Spinal cord (tissue), 9 donors: ENCODE measurements at regions not wholly inside any gene's neighbourhood (a gene's known extent, or its start where the extent isn't known, plus 50 kb on each side); places are given as distances from the start of the nearest gene placed in this dataset.

Source experiments
- DNase-seq, 6 donors: peaks; one replicate each; pipeline versions ENCODE4 v3.0.0 to v3.0.0-alpha.2; 2013 to 2015; ENCODE audit warnings: low spot score in 6 of 6, low read depth in 4 of 6
- H3K27ac ChIP-seq: one replicate; pipeline ENCODE4 v1.5.1; 2013; ENCODE audit warnings: low read depth, low read length, control low read depth
- H3K27me3 ChIP-seq: one replicate; pipeline ENCODE4 v1.6.1; 2013; ENCODE audit warnings: low read length; ENCODE audit not compliant: control insufficient read depth, insufficient read depth
- H3K36me3 ChIP-seq: one replicate; pipeline ENCODE4 v1.6.1; 2013; ENCODE audit warnings: low read length; ENCODE audit not compliant: control insufficient read depth, insufficient read depth
- H3K4me1 ChIP-seq: one replicate; pipeline ENCODE4 v1.6.1; 2013; ENCODE audit warnings: low read length; ENCODE audit not compliant: control insufficient read depth, insufficient read depth
- H3K4me3 ChIP-seq: one replicate; pipeline ENCODE4 v1.5.1; 2013; ENCODE audit warnings: low read depth, low read length, control low read depth
- H3K9me3 ChIP-seq: one replicate; pipeline ENCODE4 v1.6.1; 2013; ENCODE audit warnings: low read length; ENCODE audit not compliant: control insufficient read depth, insufficient read depth
- WGBS: methylation state at CpG from one replicate; pipeline ENCODE4 v1.1.5; 2013; ENCODE audit warnings: missing lambda C conversion rate; ENCODE audit not compliant: insufficient coverage; 5-methylcytosine and 5-hydroxymethylcytosine counted together
- donor health status: healthy.

DNA sequence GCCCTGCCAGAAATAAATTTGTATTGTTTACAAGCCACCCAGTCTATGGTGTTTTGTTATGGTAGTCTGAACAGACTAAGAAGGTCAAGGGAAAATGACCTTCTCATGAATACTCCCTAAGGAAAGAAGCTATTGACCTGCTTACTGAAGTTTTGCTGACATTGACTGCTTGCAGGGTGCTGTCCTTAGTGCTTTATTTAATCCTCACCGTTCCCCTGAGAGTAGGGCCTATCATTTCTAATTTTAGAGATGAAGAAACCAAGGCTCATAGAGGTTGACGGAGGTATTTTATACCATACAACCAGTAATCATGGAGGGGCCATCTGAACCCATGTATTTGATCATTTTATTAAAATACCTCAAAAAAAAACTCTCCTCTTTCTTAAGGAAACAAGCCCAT lies 66.7 kb upstream of the INCENP start:
- Histone ChIP-seq H3K9me3 (no peaks in the 10 kb centered on the region), H3K36me3 (no peaks in the 10 kb centered on the region), H3K4me1 (peaks cover 8% of the 10 kb centered on the region), H3K27ac (no peak overlapping the region), H3K27me3 (no peaks in the 10 kb centered on the region), H3K4me3 (no peak overlapping the region)
- no CpG with 5 or more reads among the region's 2 CpGs for WGBS
- no peak for DNase-seq

DNA sequence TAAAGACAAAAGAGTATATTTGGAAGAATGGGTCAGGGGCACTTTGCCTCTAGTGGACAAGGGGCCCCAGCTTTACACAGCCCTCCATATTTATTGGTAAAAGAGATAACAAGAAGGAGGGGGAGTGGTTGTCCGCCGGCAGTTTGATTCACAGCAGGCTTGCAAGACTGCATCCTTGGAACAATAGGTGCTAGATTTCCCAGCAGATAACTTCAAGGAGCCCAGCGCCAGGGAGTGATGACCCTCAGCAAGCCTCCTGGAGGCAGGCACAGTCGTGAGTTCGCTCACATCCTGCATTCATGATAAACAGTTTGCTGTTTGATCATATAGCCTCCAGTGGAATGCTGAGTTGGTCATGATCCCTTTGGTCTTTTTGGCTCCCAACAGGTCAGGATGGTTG lies 67.8 kb upstream of the INCENP start:
- Histone ChIP-seq H3K27me3 (no peaks in the 10 kb centered on the region), H3K27ac (no peak overlapping the region), H3K4me3 (no peak overlapping the region), H3K36me3 (no peaks in the 10 kb centered on the region), H3K9me3 (no peaks in the 10 kb centered on the region), H3K4me1 (peaks cover under 1% of the 10 kb centered on the region)
- 70% methylated on average over 2 of the region's 5 CpGs for WGBS
- DNase-seq: no peak

DNA sequence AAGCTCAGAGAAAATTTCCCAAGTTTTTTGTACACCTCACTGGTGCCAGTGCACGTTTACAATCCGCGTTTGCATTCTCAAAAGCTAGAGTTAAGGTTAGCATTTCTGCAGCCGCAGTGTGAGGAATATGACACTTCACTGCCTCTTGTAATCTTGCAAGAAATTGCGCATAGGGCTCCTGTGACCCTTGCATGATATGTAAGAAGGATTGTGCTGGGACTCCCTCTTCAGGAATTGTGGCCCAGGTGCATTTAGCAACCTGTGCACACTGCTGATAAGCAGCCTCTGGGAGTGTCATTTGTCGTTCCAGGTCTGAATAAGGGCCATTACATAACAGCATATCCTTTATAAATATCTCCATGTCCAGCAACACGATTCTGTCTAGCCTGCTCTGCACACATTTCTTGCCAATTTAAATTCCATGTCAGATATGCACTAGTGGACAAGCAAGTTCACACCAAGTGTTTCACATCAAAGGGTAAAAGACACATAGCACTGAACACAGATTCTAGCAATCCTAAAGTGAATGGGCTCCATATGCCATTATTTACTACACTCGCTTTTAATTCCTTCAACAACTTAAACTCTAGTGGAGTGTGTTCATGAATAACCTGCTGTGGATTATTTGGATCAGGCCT lies 69.2 kb upstream of the INCENP start:
- WGBS: 92% methylated on average over 7 of the region's 8 CpGs
- H3K27me3 ChIP-seq: no peaks in the 10 kb centered on the region

DNA sequence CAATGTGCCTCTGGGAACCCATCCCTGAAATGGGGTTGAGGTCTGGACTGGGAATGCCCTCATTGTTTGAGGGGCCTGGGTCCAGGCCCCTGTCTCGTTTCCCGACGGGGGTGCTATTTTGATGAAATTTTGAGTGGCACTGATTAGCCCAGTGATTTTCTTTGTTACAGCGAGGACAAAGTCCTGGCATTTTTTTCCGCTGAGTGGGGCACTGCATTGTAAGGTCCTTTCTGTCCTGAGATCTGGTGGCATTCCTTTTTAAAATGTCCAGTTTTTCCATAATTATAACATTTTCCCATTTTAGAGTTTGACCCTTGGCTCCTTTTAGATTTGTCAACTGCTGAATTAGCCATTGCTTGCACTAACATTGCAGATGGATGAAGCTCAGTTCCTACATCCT lies 69.7 kb upstream of the INCENP start:
- Histone ChIP-seq H3K27ac (no peak overlapping the region), H3K9me3 (no peaks in the 10 kb centered on the region), H3K27me3 (no peaks in the 10 kb centered on the region), H3K4me3 (no peak overlapping the region), H3K36me3 (no peaks in the 10 kb centered on the region), H3K4me1 (no peaks in the 10 kb centered on the region)
- 89% methylated on average over 5 of the region's 5 CpGs for WGBS
- DNase-seq: no peak

More for the DNA sequence above, 69.2 kb upstream of the INCENP start:
- no peak overlapping the region for H3K27ac ChIP-seq
- H3K4me1 ChIP-seq: no peaks in the 10 kb centered on the region
- H3K9me3 ChIP-seq: no peaks in the 10 kb centered on the region
- no peak for DNase-seq
- no peaks in the 10 kb centered on the region for H3K36me3 ChIP-seq
- H3K4me3 ChIP-seq: no peak overlapping the region

DNA sequence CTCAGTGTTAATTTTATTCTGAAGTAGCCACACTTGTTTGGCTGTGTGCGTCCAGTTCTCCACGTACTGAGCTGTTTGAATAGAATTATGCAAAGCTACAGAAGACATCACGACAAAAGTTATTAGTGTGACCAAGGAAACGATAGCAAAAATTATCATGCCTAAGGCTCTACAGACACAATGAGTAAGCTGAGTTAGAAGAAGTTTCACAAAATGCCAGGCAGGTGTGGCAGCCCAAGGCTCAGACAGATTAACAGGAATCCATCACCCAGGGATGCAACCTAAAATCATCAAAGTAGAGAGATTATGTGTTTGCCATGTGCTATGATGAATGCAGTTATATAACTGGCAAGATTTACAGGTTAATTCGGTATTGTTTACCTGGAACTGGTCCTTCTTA lies 73.1 kb upstream of the INCENP start:
- H3K27me3 ChIP-seq: no peaks in the 10 kb centered on the region
- H3K4me3 ChIP-seq: no peak overlapping the region
- no peaks in the 10 kb centered on the region for H3K36me3 ChIP-seq
- no peak overlapping the region for H3K27ac ChIP-seq
- no peaks in the 10 kb centered on the region for H3K4me1 ChIP-seq
- 76% methylated on average over 4 of the region's 5 CpGs for WGBS
- H3K9me3 ChIP-seq: no peaks in the 10 kb centered on the region
- DNase-seq: no peak

DNA sequence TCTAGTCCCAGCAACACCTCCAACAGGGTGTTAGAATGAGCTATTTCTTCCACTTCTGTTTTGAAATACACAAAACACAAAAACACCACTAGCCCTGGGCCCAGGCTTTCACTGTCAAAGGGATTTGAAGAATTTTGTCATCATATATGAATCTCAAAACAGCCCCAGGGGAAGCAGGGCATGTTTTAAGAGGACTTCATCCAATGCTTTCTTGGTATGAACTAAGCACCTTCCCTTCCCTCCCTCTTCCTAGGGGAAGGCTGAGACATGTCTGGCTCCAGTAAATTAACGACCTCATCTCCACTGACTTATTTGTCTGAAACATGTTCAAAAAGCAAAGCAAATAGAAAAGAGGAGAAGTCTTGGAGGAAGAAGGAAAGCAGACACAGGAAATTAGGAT lies 75.7 kb upstream of the INCENP start:
- no peaks in the 10 kb centered on the region for H3K36me3 ChIP-seq
- WGBS: no CpG with 5 or more reads among the region's 1 CpG

DNA sequence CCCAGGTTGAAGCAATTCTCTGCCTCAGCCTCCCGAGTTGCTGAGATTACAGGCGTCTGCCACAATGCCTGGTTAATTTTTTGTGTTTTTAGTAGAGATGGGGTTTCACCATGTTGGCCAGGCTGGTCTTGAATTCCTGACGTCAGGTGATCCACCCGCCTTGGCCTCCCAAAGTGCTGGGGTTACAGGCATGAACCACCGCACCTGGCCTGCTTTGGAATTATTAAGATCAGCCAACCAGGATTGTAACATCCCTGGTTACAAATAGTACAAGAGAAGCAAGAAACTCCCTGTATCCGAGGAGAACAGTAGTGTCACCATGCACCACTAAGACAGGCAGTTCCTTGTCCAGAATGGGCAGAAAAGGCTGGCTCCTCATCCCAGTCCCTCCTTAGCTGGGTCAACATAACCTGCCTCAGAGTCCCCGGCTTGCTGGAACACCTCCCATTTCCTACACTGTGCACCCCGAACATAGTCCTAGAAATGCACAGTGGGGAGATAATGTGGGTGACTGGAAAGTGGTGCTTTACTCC lies 77.2 kb upstream of the INCENP start:
- DNase-seq: no peak
- Histone ChIP-seq H3K9me3 (no peaks in the 10 kb centered on the region), H3K36me3 (no peaks in the 10 kb centered on the region), H3K4me3 (no peak overlapping the region), H3K27me3 (no peaks in the 10 kb centered on the region), H3K4me1 (no peaks in the 10 kb centered on the region), H3K27ac (no peak overlapping the region)
- 90% methylated on average over 6 of the region's 8 CpGs for WGBS

More for the DNA sequence above, 75.7 kb upstream of the INCENP start:
- Histone ChIP-seq H3K27me3 (no peaks in the 10 kb centered on the region), H3K4me3 (no peak overlapping the region), H3K27ac (no peak overlapping the region), H3K9me3 (no peaks in the 10 kb centered on the region), H3K4me1 (no peaks in the 10 kb centered on the region)
- peak in 1 of 6 donors; percentile 19 for DNase-seq

DNA sequence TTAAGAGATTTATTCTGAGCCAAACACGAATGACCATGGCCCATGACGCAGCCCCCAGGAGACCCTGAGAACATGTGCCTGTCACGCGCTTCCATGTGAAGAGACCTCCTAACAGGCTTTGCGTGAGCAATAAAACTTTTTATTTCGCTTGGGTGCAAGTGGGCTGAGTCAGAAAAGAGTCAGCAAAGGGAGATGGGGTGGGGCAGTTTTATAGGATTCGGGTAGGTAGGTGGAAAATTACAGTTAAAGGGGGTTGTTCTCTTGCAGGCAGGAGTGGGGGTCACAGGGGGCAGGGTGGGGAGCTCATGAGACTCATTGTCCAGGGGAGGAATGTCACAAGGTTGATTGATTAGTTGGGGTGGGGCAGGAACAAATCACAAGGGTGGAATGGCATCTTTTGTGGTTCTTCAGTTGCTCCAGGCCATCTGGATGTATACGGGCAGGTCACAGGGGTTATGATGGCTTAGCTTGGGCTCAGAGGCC lies 77.2 kb upstream of the FTH1 start:
- H3K36me3 ChIP-seq: no peaks in the 10 kb centered on the region
- no peaks in the 10 kb centered on the region for H3K27me3 ChIP-seq
- H3K4me1 ChIP-seq: no peaks in the 10 kb centered on the region
- 77% methylated on average over 8 of the region's 8 CpGs for WGBS
- DNase-seq: no peak
- H3K9me3 ChIP-seq: no peaks in the 10 kb centered on the region
- no peak overlapping the region for H3K27ac ChIP-seq
- H3K4me3 ChIP-seq: no peak overlapping the region

DNA sequence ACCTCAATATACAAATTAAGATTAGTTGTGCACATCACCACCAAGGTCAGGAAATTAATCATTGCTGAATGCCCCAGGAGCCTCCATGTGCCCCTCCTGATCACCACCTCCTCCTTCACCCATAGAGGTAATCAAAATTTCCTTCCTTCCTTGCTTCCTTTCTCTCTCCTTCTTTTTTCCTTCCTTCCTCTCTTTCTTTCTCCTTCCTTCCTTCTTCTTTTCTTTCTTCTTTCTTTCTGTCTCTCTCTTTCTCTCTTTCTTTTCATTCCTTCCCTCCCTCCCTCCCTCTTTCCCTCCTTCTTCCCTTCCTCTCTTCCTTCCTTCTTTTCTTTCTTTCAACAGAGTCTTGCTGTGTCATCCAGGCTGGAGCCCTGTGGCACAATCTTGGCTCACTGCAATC lies 67.9 kb upstream of the FTH1 start:
- Histone ChIP-seq H3K4me1 (no peaks in the 10 kb centered on the region), H3K4me3 (no peak overlapping the region), H3K27me3 (no peaks in the 10 kb centered on the region), H3K36me3 (no peaks in the 10 kb centered on the region), H3K9me3 (no peaks in the 10 kb centered on the region), H3K27ac (no peak overlapping the region)
- DNase-seq: no peak

DNA sequence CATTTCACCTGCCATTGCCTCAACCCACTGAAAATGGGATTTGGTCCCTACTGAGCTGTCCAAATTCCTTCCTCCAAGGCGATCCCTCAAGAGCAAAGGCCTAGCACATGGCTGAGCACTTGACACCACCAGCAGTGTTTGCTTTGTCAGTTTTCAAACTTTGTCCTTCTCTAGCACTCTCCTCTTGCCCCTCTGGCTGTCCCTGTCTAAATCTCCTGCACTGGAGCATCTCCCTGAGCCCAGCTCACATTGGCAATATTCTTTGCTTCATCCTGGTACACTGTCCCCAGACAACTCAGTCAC lies 66.6 kb upstream of the FTH1 start:
- no peaks in the 10 kb centered on the region for H3K4me1 ChIP-seq
- H3K27ac ChIP-seq: no peak overlapping the region
- DNase-seq: no peak
- H3K27me3 ChIP-seq: no peaks in the 10 kb centered on the region
- H3K4me3 ChIP-seq: no peak overlapping the region
- H3K9me3 ChIP-seq: no peaks in the 10 kb centered on the region
- H3K36me3 ChIP-seq: no peaks in the 10 kb centered on the region
- 94% methylated on average over 1 of the region's 1 CpG for WGBS
